ENCODE measurements at regions not wholly inside any gene's neighbourhood (a gene's known extent, or its start where the extent isn't known, plus 50 kb on each side); places are given as distances from the start of the nearest gene placed in this dataset.

DNA sequence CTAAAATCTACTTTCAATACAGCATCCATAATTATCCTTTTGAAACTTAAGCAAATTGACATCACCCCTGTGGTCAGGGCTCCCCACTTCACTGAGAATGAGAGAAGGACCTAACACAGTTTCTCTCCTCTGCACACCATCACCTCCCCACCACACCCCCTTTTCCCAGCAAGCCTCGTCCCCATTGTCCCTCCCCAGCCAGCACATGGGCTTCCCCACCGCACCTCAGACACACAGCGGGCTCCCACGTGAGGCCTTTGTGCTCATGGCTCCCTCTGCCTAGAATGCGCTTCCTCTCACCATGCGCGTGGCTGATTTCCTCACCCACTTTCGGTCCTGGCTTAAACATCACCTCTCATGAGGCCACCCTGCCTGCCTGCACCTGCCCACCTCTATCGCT is 639.0 kb upstream of the FRG1 start:
- TF ChIP-seq, protein P1, sequence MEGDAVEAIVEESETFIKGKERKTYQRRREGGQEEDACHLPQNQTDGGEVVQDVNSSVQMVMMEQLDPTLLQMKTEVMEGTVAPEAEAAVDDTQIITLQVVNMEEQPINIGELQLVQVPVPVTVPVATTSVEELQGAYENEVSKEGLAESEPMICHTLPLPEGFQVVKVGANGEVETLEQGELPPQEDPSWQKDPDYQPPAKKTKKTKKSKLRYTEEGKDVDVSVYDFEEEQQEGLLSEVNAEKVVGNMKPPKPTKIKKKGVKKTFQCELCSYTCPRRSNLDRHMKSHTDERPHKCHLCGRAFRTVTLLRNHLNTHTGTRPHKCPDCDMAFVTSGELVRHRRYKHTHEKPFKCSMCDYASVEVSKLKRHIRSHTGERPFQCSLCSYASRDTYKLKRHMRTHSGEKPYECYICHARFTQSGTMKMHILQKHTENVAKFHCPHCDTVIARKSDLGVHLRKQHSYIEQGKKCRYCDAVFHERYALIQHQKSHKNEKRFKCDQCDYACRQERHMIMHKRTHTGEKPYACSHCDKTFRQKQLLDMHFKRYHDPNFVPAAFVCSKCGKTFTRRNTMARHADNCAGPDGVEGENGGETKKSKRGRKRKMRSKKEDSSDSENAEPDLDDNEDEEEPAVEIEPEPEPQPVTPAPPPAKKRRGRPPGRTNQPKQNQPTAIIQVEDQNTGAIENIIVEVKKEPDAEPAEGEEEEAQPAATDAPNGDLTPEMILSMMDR (IDR thresholded peaks at IDR 0.05; ENCODE audit: low read length), result no peak
- TF ChIP-seq EZH2 (optimal IDR thresholded peaks at IDR 0.05; ENCODE audit: low read depth, low read length), result no peak
